ENCODE measurements at regions not wholly inside any gene's neighbourhood (a gene's known extent, or its start where the extent isn't known, plus 50 kb on each side); places are given as distances from the start of the nearest gene placed in this dataset.

DNA sequence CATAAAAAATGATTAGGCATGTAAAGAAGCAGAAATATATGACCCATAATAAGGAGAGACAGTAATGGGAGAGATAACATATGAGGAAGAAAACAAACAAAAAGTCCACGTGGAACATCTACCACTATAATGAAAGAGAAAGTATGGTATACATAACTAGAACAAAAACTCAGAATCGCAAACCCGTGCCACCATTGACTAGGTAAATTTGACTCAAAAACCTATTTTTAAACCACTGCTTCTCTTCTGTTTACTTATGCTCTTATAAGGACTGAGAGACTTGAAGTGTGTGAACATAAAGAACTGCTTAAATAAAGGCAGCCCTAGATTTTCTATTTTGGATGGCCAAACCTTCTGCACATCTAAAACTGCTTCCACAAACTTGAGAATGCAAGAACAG lies 330.7 kb downstream of the CAAP1 start:
- TF ChIP-seq, protein P1, sequence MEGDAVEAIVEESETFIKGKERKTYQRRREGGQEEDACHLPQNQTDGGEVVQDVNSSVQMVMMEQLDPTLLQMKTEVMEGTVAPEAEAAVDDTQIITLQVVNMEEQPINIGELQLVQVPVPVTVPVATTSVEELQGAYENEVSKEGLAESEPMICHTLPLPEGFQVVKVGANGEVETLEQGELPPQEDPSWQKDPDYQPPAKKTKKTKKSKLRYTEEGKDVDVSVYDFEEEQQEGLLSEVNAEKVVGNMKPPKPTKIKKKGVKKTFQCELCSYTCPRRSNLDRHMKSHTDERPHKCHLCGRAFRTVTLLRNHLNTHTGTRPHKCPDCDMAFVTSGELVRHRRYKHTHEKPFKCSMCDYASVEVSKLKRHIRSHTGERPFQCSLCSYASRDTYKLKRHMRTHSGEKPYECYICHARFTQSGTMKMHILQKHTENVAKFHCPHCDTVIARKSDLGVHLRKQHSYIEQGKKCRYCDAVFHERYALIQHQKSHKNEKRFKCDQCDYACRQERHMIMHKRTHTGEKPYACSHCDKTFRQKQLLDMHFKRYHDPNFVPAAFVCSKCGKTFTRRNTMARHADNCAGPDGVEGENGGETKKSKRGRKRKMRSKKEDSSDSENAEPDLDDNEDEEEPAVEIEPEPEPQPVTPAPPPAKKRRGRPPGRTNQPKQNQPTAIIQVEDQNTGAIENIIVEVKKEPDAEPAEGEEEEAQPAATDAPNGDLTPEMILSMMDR (IDR thresholded peaks at IDR 0.05): no peak
- TF ChIP-seq POLR2A (IDR thresholded peaks at IDR 0.05): no peak
